Nephron (organoid): ENCODE measurements at regions not wholly inside any gene's neighbourhood (a gene's known extent, or its start where the extent isn't known, plus 50 kb on each side); places are given as distances from the start of the nearest gene placed in this dataset.

Source experiments
- H3K27ac Mint-ChIP-seq, 3 experiments: 2 replicates each; pipeline ENCODE4 v1.8.0; 2020; ENCODE audit warnings: mixed read lengths in 3 of 3, mild to moderate bottlenecking in 2 of 3, moderate library complexity in 1 of 3
- H3K27me3 Mint-ChIP-seq: 2 replicates; pipeline ENCODE4 v1.8.0; 2021; ENCODE audit warnings: low read depth, mild to moderate bottlenecking, moderate library complexity, mixed read lengths
- H3K36me3 Mint-ChIP-seq: 2 replicates; pipeline ENCODE4 v1.8.0; 2020; ENCODE audit warnings: low read depth, mixed read lengths
- H3K4me1 Mint-ChIP-seq: 2 replicates; pipeline ENCODE4 v1.8.0; 2020; ENCODE audit warnings: mixed read lengths
- H3K4me3 Mint-ChIP-seq, 3 experiments: 2 replicates each; pipeline ENCODE4 v1.8.0; 2020; ENCODE audit warnings: mild to moderate bottlenecking in 3 of 3, mixed read lengths in 3 of 3, moderate library complexity in 2 of 3
- H3K9me3 Mint-ChIP-seq: 2 replicates; pipeline ENCODE4 v1.8.0; 2020; ENCODE audit warnings: mixed read lengths
- TF ChIP-seq, protein P1 (sequence below), 3 experiments: fragments of 200-600 bp; sonication (generic); IDR thresholded peaks; one replicate each; pipeline ENCODE4 v1.5.0; 2021; ENCODE audit warnings: antibody characterized with exemption in 3 of 3; ENCODE audit not compliant: unreplicated experiment in 3 of 3

DNA sequence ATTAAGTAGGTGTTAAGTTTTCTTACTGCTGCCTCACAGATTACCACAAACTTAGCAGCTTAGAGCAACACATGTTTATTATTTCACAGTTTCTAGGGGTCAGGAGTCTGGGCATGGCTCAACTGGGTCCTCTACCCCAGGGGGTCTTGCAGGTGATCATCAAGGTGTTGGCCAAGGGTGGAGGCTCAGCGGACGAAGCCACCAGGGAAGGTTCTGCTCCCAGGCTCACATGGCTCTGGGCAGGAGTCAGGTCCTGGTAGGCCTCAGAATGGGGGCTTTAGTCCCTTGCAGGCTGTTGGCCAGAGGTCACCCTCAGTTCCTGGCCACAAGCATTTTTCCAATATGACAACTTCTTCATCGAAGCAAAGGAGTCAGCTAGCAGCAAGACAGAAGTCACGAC, 362.5 kb downstream of the PREX1 start:
- H3K27ac Mint-ChIP-seq, result no peak overlapping the region
- TF ChIP-seq, protein P1, sequence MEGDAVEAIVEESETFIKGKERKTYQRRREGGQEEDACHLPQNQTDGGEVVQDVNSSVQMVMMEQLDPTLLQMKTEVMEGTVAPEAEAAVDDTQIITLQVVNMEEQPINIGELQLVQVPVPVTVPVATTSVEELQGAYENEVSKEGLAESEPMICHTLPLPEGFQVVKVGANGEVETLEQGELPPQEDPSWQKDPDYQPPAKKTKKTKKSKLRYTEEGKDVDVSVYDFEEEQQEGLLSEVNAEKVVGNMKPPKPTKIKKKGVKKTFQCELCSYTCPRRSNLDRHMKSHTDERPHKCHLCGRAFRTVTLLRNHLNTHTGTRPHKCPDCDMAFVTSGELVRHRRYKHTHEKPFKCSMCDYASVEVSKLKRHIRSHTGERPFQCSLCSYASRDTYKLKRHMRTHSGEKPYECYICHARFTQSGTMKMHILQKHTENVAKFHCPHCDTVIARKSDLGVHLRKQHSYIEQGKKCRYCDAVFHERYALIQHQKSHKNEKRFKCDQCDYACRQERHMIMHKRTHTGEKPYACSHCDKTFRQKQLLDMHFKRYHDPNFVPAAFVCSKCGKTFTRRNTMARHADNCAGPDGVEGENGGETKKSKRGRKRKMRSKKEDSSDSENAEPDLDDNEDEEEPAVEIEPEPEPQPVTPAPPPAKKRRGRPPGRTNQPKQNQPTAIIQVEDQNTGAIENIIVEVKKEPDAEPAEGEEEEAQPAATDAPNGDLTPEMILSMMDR (IDR thresholded peaks at IDR 0.05; ENCODE audit: unreplicated experiment in 3 of 3), result no peak
- peaks cover 33% of the 10 kb centered on the region for H3K4me1 Mint-ChIP-seq
- no peaks in the 10 kb centered on the region for H3K36me3 Mint-ChIP-seq
- peaks cover 8% of the 10 kb centered on the region for H3K27me3 Mint-ChIP-seq
- no peaks in the 10 kb centered on the region for H3K9me3 Mint-ChIP-seq
- no peak overlapping the region for H3K4me3 Mint-ChIP-seq

DNA sequence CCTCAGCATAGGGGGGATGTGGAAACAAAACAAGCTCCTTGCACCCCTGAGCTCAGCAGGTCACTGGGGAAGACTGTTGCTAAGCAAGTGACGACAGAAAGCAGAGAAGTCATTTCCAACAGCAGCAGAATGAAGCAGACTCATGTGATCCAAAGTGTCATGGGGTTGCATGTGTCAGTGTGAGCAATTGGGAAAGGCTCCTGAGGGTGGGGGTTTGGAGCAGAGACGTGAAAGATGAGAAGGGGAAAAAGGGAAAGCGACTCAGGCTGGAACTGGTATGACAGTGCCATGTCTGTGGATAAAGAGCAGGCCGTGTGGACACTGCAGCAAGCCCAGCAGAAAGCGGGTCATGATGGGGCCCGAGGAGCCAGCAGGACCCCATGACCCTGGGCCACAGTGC, 363.9 kb downstream of the PREX1 start:
- Mint-ChIP-seq H3K4me3 (no peak overlapping the region), H3K9me3 (no peaks in the 10 kb centered on the region)
- TF ChIP-seq, protein P1 (IDR thresholded peaks at IDR 0.05; ENCODE audit: unreplicated experiment in 3 of 3), result no peak

DNA sequence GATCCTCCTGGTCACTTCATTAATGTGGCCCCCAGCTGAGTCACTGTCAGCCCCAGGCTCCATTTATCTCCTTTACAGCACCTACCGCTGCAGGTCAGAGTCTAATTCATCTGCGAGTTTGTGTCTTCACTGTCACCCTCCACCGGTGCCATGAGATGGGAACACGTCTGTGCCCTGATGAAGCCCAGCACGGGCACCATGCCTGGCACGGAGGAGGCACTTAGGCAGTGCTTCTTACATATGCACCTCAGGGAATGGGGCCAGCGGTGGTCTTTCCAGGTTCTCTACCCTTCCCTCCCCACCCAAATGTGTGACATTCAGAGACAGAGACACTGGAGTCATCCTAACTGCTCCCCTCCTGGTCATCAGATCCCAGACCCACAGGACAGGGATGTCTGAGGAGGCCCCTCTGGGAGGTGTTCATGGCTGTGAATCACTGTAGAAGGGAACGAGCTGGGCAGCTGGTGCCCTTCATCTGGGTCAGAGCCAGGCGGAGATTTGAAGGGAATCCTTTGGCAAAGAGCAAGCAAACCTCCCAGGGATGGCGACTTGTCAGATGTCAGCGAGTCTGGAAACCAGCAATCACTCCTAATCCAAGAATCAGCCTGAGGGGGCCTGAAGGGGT, 364.6 kb downstream of the PREX1 start:
- H3K27me3 Mint-ChIP-seq, result peaks cover 8% of the 10 kb centered on the region
- TF ChIP-seq, protein P1 (IDR thresholded peaks at IDR 0.05; ENCODE audit: unreplicated experiment in 3 of 3), result no peak
- no peak overlapping the region for H3K4me3 Mint-ChIP-seq
- H3K9me3 Mint-ChIP-seq, result no peaks in the 10 kb centered on the region
- H3K27ac Mint-ChIP-seq, result peak overlapping the region in 1 of 3 experiments; percentile 21
- H3K36me3 Mint-ChIP-seq, result no peaks in the 10 kb centered on the region
- peaks cover 40% of the 10 kb centered on the region for H3K4me1 Mint-ChIP-seq

More for the DNA sequence above, 363.9 kb downstream of the PREX1 start:
- H3K36me3 Mint-ChIP-seq, result no peaks in the 10 kb centered on the region
- H3K27me3 Mint-ChIP-seq, result peaks cover 8% of the 10 kb centered on the region
- H3K27ac Mint-ChIP-seq, result peak overlapping the region in 2 of 3 experiments; percentile 32
- H3K4me1 Mint-ChIP-seq, result peaks cover 40% of the 10 kb centered on the region

DNA sequence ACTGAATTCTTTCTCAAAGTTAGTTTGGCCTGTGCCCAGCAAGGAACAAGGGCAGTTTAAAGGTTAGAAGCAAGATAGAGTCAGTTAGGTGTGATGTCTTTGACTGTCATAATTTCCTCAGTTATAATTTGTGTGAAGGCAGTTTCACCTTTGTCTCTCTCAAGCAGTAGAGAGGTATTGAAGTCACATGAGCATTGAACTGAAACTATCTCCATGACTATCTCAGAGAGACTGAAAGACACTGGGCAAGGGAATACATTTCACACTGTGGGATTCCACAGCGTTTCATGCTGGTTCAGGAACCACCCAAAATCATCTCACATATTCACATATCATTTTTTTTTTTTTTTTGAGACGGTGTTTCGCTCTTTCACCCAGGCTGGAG, 366.1 kb downstream of the PREX1 start:
- TF ChIP-seq, protein P1 (IDR thresholded peaks at IDR 0.05; ENCODE audit: unreplicated experiment in 3 of 3), result no peak
- H3K36me3 Mint-ChIP-seq, result no peaks in the 10 kb centered on the region
- H3K4me1 Mint-ChIP-seq, result peaks cover 51% of the 10 kb centered on the region
- no peak overlapping the region for H3K4me3 Mint-ChIP-seq
- peaks cover 12% of the 10 kb centered on the region for H3K27me3 Mint-ChIP-seq
- H3K27ac Mint-ChIP-seq, result no peak overlapping the region
- H3K9me3 Mint-ChIP-seq, result no peaks in the 10 kb centered on the region

DNA sequence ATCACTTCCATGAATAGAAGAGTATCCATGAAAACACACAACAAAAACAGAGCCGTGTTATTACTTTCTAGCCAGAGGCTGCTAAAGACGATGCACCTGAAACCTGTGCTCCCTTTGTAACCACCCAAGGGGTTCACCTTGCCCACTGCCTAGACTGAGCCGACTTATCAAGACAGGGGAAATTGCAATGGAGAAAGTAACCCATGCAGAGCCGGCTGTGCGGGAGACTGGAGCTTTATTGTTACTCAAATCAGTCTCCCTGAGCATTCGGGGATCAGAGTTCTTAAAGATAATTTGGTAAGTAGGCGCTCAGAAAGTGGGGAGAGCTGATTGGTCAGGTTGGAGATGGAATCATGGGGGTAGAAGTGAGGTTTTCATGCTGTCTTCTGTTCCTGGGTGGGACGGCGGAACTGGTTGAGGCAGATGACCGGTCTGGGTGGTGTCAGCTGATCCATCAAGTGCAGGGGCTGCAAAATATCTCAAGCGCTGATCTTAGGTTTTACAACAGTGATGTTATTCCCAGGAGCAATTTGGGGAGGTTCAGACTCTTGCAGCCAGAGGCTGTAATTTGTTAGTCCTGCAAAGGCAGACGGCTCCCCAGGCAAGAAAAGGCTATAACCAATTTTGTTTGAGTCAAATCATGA, 366.6 kb downstream of the PREX1 start:
- Mint-ChIP-seq H3K27me3 (peaks cover 13% of the 10 kb centered on the region), H3K4me1 (peaks cover 56% of the 10 kb centered on the region), H3K4me3 (no peak overlapping the region), H3K9me3 (no peaks in the 10 kb centered on the region), H3K36me3 (no peaks in the 10 kb centered on the region), H3K27ac (peak overlapping the region in 1 of 3 experiments; percentile 1)
- TF ChIP-seq, protein P1 (IDR thresholded peaks at IDR 0.05; ENCODE audit: unreplicated experiment in 3 of 3), result no peak

DNA sequence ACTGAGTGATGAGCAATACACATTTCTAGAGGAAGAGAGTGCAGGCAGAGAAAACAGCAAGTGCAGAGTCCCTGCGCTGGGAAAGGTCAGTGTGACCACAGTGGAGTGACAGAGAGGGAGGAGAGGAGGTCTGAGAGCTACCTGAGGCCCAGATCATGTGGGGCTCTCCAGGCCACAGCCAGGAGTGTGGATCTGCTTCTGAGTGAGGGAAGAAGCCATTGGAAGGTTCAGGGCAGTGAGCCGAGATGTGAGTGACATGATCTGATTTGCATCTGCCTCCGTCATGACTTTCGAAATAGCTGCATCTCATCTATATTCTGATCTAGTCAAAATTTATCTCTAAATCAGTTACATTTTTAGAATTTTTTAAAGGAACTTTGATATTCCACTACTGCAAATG, 367.1 kb downstream of the PREX1 start:
- H3K27ac Mint-ChIP-seq, result no peak overlapping the region
- H3K9me3 Mint-ChIP-seq, result no peaks in the 10 kb centered on the region
- H3K36me3 Mint-ChIP-seq, result no peaks in the 10 kb centered on the region
- H3K27me3 Mint-ChIP-seq, result peaks cover 19% of the 10 kb centered on the region
- no peak overlapping the region for H3K4me3 Mint-ChIP-seq
- H3K4me1 Mint-ChIP-seq, result peaks cover 61% of the 10 kb centered on the region
- TF ChIP-seq, protein P1 (IDR thresholded peaks at IDR 0.05; ENCODE audit: unreplicated experiment in 3 of 3), result no peak
